GM13977 (cell line): ENCODE measurements at regions not wholly inside any gene's neighbourhood (a gene's known extent, or its start where the extent isn't known, plus 50 kb on each side); places are given as distances from the start of the nearest gene placed in this dataset.
"Not testable (repeated sequence)": the region's sequence is repeated elsewhere in the genome, so short reads cannot be mapped to it uniquely, and the experiment has no call there.

Source experiments
- DNase-seq: peaks from one replicate; pipeline ENCODE4 v3.0.0; 2012; ENCODE audit warnings: low spot score
- CTCF ChIP-seq: IDR thresholded peaks from 2 replicates; pipeline ENCODE4 v1.5.1; 2012; ENCODE audit warnings: mild to moderate bottlenecking, control low read depth; ENCODE audit not compliant: insufficient read depth; ENCODE audit errors: extremely low read depth, missing control alignments
- in situ Hi-C: fragments of 300-500 bp; cut with MboI; formaldehyde crosslinking; loops from one replicate; pipeline ENCODE4 v1.12.0; 2022; ENCODE audit warnings: low sequenced_read_pairs, low pct_unique_long_range_greater_than_20kb, mixed read lengths, inconsistent platforms; ENCODE audit not compliant: unreplicated experiment

GRCh38 chr17:22384461-22384800 is 692.1 kb downstream of the KCNJ18 start:
- DNase-seq, in situ Hi-C loops: not testable (repeated sequence)

- DNase-seq, in situ Hi-C loops: not testable (repeated sequence)
These were observed 706.1 kb downstream of the KCNJ18 start for GRCh38 chr17:22398446-22398845.

DNA sequence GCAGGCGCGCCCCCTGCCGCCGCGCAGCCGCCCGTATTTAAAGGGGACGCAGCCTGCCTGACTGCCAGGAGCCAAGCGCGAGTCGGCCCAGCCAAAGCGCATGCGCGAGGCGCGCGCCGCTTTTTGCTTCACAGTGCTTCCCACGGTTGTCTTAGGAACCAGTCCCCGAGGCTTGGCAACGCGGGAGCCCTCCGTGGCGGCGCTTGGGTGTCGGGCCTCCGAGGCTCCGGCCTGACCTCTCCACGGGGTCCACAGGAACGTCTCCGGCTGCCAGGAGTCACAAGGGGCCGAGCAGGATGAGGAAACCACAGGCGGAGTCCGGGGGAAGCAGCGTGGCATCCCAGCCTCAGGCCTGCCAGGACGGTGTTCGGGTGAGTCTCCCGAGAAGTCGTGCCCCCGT is 706.7 kb downstream of the KCNJ18 start:
- DNase-seq, in situ Hi-C loops: not testable (repeated sequence)

DNA sequence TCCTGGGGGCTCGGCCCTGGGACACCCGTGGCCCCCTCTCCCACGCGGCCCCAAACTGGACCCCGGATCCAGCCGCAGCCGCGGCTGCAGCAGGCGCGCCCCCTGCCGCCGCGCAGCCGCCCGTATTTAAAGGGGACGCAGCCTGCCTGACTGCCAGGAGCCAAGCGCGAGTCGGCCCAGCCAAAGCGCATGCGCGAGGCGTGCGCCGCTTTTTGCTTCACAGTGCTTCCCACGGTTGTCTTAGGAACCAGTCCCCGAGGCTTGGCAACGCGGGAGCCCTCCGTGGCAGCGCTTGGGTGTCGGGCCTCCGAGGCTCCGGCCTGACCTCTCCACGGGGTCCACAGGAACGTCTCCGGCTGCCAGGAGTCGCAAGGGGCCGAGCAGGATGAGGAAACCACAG is 712.8 kb downstream of the KCNJ18 start:
- DNase-seq, in situ Hi-C loops: not testable (repeated sequence)

GRCh38 chr17:22409160-22409751 is 716.9 kb downstream of the KCNJ18 start:
- in situ Hi-C loops = no loop called here
- no peak for TF ChIP-seq CTCF
- no peak for DNase-seq

GRCh38 chr17:22410136-22410535 is 717.8 kb downstream of the KCNJ18 start:
- no peak for TF ChIP-seq CTCF
- no peak for DNase-seq
- in situ Hi-C loops = no loop called here

GRCh38 chr17:22411185-22411784 is 719.0 kb downstream of the KCNJ18 start:
- in situ Hi-C loops = no loop called here
- no peak for DNase-seq
- no peak for TF ChIP-seq CTCF

DNA sequence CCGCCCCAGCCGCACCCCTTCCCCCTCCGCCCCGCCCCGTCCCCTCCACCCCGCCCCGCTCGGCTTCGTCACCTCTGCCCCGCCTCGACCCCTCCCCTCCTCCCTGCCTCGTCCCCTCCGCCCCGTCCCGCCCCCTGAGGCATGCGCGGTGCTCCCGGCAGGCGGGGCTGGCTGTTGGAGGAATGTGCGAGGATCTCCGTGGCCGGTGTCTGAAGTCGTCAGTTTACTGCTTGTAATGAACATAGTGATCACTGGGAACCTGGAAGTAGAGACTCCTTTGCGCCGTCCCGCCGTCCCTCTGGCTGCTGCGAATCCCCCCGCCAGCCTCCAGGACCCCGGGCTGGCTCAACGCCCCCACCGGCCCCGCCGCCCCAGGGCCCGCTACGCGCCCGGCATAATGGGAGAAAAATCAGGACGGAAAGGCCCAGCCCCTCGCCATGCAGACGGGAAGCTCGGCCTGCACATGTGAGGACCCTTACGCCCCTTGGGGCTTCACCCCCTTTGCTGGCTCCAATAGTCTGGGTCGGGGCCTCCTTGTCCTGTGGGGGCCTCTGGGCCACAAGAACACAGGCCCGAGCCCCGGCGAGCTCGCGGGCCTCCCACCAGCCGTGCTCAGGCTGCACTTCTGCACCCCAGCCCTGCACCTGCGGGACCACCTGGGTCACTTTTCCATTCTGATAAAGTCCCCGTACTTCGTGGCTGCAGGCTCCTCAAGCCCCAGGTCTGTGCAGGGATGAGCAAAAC is 743.1 kb downstream of the KCNJ18 start:
- TF ChIP-seq CTCF = no peak
- DNase-seq = no peak
- in situ Hi-C loops = no loop called here
